ENCODE measurements at regions not wholly inside any gene's neighbourhood (a gene's known extent, or its start where the extent isn't known, plus 50 kb on each side); places are given as distances from the start of the nearest gene placed in this dataset.

DNA sequence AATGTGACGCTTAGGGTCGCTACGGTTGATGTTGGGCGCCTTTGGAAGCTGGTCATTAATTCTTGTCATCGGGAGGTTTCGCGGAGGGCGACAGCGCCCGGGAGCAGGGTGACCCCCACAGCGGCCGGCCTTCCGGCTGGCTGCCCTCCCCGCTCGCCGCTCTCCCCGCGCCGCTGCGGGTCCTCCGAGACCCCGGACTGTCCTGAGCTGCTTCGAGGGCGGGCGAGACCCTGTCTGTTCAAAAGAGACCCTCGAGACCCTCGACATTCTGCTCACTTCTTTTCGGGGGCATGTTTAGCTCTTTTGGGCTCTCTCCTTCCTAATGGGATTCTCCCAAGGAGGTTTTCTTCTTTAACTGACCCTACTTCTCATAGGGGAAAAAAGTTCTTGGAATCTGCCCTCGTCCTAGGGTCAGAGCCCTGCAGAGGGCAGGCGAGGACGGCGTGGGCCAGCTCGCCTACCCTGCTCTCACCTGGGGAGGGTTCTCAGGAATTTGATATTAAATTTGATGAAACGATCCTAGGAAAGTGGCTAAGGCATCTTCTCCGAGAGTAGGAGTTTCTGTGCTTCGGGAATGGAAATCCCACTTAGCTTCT lies 257.0 kb downstream of the OTUD1 start:
- H3K36me3 ChIP-seq (ENCODE audit: insufficient read depth), result no peaks in the 10 kb centered on the region
- TF ChIP-seq, protein P1, sequence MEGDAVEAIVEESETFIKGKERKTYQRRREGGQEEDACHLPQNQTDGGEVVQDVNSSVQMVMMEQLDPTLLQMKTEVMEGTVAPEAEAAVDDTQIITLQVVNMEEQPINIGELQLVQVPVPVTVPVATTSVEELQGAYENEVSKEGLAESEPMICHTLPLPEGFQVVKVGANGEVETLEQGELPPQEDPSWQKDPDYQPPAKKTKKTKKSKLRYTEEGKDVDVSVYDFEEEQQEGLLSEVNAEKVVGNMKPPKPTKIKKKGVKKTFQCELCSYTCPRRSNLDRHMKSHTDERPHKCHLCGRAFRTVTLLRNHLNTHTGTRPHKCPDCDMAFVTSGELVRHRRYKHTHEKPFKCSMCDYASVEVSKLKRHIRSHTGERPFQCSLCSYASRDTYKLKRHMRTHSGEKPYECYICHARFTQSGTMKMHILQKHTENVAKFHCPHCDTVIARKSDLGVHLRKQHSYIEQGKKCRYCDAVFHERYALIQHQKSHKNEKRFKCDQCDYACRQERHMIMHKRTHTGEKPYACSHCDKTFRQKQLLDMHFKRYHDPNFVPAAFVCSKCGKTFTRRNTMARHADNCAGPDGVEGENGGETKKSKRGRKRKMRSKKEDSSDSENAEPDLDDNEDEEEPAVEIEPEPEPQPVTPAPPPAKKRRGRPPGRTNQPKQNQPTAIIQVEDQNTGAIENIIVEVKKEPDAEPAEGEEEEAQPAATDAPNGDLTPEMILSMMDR (conservative IDR thresholded peaks at IDR 0.05; ENCODE audit: low read depth, low read length), result no peak
- H3K4me1 ChIP-seq (ENCODE audit: low read depth, poor library complexity, severe bottlenecking), result no peaks in the 10 kb centered on the region
- no peak overlapping the region for H3K4me3 ChIP-seq (IDR thresholded peaks at IDR 0.05; ENCODE audit: insufficient read depth, low read depth, low read length)
- H4K20me1 ChIP-seq (ENCODE audit: insufficient read depth), result no peaks in the 10 kb centered on the region
- H3K9ac ChIP-seq, result no peak overlapping the region
- no peaks in the 10 kb centered on the region for H3K79me2 ChIP-seq (ENCODE audit: insufficient read depth, low read depth)
- no peak overlapping the region for H3K27ac ChIP-seq
- no peak overlapping the region for H3K4me2 ChIP-seq
- H3K27me3 ChIP-seq (ENCODE audit: insufficient read depth, low read depth), result no peaks in the 10 kb centered on the region
- H2AFZ ChIP-seq (ENCODE audit: low read depth), result no peak overlapping the region

DNA sequence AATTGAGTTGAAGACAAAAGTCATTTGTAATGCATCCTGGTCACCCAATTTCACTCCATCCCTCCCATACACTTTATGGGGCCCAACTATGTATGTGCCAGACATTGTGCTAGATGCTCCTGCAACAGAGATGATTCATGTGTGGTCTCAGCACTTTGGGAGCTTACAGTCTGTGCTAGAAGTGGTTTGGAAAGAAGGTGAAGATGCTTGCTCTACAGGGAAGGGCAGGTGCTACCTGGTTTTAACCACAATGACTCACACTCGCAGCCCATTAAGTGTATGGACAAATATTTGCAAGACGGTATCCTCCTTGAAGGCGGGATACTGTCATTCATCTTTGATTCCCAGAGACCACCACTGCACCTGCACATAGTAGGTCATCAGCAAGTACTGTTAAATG lies 257.6 kb downstream of the OTUD1 start:
- Histone ChIP-seq H3K4me1 (ENCODE audit: low read depth, poor library complexity, severe bottlenecking) (no peaks in the 10 kb centered on the region), H3K4me2 (no peak overlapping the region), H2AFZ (ENCODE audit: low read depth) (no peak overlapping the region), H3K27ac (no peak overlapping the region), H3K27me3 (ENCODE audit: insufficient read depth, low read depth) (no peaks in the 10 kb centered on the region), H3K79me2 (ENCODE audit: insufficient read depth, low read depth) (no peaks in the 10 kb centered on the region), H4K20me1 (ENCODE audit: insufficient read depth) (no peaks in the 10 kb centered on the region), H3K36me3 (ENCODE audit: insufficient read depth) (no peaks in the 10 kb centered on the region), H3K4me3 (IDR thresholded peaks at IDR 0.05; ENCODE audit: insufficient read depth, low read depth, low read length) (no peak overlapping the region), H3K9ac (no peak overlapping the region)
- TF ChIP-seq, protein P1 (conservative IDR thresholded peaks at IDR 0.05; ENCODE audit: low read depth, low read length), result no peak

DNA sequence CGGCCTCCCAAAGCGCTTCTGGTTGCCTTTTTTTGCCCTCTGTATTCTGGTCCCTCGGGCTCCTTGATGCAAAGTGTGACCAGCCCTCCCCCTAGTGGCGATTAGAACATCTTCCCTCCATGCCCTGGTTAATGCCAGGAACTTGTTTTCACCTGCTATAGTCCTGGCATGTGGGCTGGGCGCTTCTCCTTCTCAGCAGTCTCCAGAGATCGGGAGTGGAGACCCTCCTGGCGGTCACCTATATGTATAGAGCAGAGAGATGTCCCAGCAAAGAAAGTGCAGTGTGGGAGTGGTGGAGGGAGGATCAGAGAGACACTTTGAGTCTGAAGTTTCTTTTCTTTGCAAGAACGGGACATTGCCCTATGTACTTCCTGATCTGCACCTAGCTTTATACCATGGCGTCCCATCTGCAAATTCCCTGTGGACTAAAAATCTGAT lies 264.1 kb downstream of the OTUD1 start:
- Histone ChIP-seq H3K9ac (no peak overlapping the region), H3K4me1 (ENCODE audit: low read depth, poor library complexity, severe bottlenecking) (no peaks in the 10 kb centered on the region), H3K4me2 (peak overlapping the region; percentile 25; the same call in 1 of the 2 replicates), H3K4me3 (IDR thresholded peaks at IDR 0.05; ENCODE audit: insufficient read depth, low read depth, low read length) (no peak overlapping the region), H2AFZ (ENCODE audit: low read depth) (peak overlapping the region; percentile 43), H3K27ac (no peak overlapping the region), H3K79me2 (ENCODE audit: insufficient read depth, low read depth) (no peaks in the 10 kb centered on the region), H4K20me1 (ENCODE audit: insufficient read depth) (no peaks in the 10 kb centered on the region), H3K27me3 (ENCODE audit: insufficient read depth, low read depth) (no peaks in the 10 kb centered on the region), H3K36me3 (ENCODE audit: insufficient read depth) (no peaks in the 10 kb centered on the region)
- TF ChIP-seq, protein P1 (conservative IDR thresholded peaks at IDR 0.05; ENCODE audit: low read depth, low read length), result peak; percentile 88

DNA sequence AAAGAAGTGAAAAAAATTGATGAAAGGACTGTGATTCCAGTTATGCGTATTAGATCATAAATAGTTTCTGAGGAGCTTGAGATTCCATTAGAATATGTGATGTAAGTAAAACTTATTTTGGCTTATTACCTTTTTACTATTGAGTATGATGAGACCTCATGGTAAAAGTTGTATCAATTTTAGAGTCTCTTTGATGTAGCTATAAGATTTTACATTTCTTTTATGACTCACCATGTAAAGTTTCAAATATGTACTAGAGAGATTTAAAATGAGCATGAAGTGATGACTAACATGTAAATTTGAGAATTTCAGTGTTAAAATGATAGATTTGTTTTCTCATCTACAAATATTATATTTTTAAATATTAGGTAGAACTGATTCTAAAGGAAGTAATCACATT lies 276.5 kb downstream of the OTUD1 start:
- no peak overlapping the region for H3K4me3 ChIP-seq (IDR thresholded peaks at IDR 0.05; ENCODE audit: insufficient read depth, low read depth, low read length)
- TF ChIP-seq, protein P1 (conservative IDR thresholded peaks at IDR 0.05; ENCODE audit: low read depth, low read length), result no peak
- no peaks in the 10 kb centered on the region for H3K36me3 ChIP-seq (ENCODE audit: insufficient read depth)
- H3K4me1 ChIP-seq (ENCODE audit: low read depth, poor library complexity, severe bottlenecking), result no peaks in the 10 kb centered on the region
- H2AFZ ChIP-seq (ENCODE audit: low read depth), result no peak overlapping the region
- H3K79me2 ChIP-seq (ENCODE audit: insufficient read depth, low read depth), result no peaks in the 10 kb centered on the region
- no peaks in the 10 kb centered on the region for H4K20me1 ChIP-seq (ENCODE audit: insufficient read depth)
- H3K9ac ChIP-seq, result no peak overlapping the region
- H3K27ac ChIP-seq, result no peak overlapping the region
- H3K4me2 ChIP-seq, result no peak overlapping the region
- no peaks in the 10 kb centered on the region for H3K27me3 ChIP-seq (ENCODE audit: insufficient read depth, low read depth)

Measured in KMS-11 (cell line).